Mononuclear cell (primary cell): ENCODE measurements at regions not wholly inside any gene's neighbourhood (a gene's known extent, or its start where the extent isn't known, plus 50 kb on each side); places are given as distances from the start of the nearest gene placed in this dataset.

Experiments used
- H3K27me3 ChIP-seq: 2 replicates; pipeline ENCODE4 v1.6.0; 2011; ENCODE audit warnings: low read length, control low read depth; ENCODE audit not compliant: insufficient read depth
- H3K4me1 ChIP-seq: 2 replicates; pipeline ENCODE4 v1.5.1; 2011; ENCODE audit warnings: mild to moderate bottlenecking, low read length, control low read depth; ENCODE audit not compliant: insufficient read depth
- H3K4me3 ChIP-seq: 2 replicates; pipeline ENCODE4 v1.5.1; 2011; ENCODE audit warnings: mild to moderate bottlenecking, low read length, moderate library complexity
- H3K9me3 ChIP-seq: 2 replicates; pipeline ENCODE4 v1.5.1; 2011; ENCODE audit warnings: low read depth, mild to moderate bottlenecking, control low read depth, low read length

GRCh38 chr2:2832657-2833056 is 501.6 kb upstream of the MYT1L start:
- Histone ChIP-seq H3K4me1 (no peaks in the 10 kb centered on the region), H3K9me3 (no peaks in the 10 kb centered on the region), H3K4me3 (no peak overlapping the region), H3K27me3 (no peaks in the 10 kb centered on the region)

GRCh38 chr2:2831633-2832032 is 500.6 kb upstream of the MYT1L start:
- Histone ChIP-seq H3K27me3 (no peaks in the 10 kb centered on the region), H3K9me3 (no peaks in the 10 kb centered on the region), H3K4me3 (no peak overlapping the region), H3K4me1 (no peaks in the 10 kb centered on the region)

DNA sequence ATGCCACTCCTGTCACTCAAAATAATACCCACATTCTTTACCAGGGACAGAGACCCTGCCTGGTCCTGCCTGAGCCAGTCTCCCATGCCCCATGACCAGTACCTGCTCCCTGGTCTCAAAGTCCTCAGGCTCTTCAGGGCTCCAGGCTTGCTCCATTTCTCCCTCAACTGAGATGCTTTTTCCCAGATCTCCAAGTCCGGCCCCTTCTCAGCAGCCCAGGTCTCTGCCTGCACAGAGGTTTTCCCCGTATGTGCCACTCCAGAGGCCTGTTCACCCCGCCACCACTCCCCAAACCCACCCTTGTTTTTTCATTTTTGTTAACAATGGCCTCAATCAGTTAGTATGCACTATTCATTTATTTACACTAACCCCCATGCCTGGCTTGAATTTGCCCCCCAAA is 499.5 kb upstream of the MYT1L start:
- Histone ChIP-seq H3K4me3 (no peak overlapping the region), H3K4me1 (no peaks in the 10 kb centered on the region), H3K27me3 (no peaks in the 10 kb centered on the region), H3K9me3 (no peaks in the 10 kb centered on the region)

DNA sequence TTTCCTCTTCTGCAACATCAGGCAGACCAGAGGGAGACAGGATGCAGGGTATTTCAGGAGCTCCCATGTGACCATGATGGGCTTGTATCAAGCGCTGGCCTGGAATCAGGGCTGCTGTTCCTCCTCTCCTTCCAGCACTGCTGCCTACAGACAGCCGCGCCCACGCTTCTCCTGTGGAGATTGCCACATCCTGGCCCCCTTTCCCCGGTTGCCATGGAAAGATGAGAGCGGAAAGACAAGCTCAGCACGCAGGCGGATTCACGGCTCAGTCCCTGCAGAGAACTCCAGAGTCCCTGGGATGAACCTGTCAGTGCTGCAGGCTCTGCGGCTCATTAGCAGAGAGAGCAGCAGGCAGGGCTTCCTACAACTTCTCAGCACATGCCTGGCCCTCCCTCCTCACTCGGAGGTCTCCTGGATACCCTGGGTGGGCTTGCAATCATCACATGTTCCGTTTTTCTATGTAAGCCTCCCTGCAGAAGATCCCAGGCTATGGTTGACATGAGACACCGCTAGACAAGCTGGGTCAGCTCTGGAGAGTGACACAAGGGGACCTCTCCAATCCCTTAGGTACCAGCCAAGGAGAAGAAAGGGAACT is 497.8 kb upstream of the MYT1L start:
- H3K4me1 ChIP-seq, result no peaks in the 10 kb centered on the region
- H3K4me3 ChIP-seq, result no peak overlapping the region
- H3K27me3 ChIP-seq, result no peaks in the 10 kb centered on the region
- no peaks in the 10 kb centered on the region for H3K9me3 ChIP-seq

DNA sequence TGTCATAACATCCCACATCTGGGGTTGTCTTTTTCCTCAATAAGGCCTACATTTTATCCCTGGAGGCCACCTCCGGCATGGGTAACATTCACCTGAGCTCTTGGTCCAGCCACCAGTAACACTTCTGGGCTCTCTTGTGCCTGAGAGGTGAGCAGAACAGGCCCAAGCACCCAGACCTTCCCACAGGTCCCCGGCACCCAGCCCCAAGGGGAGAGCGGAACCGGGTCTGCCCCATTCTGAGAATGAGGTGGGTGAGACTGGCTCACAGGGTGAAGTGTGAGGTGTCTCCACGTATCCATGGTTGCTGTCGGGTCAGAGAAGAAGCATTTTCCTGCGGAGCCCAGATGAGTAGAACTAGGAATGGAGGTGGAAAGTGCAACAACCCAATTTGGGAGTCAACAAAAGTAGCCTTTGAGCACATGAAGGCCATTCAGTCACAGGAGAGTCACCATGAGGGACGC is 496.7 kb upstream of the MYT1L start:
- H3K27me3 ChIP-seq, result no peaks in the 10 kb centered on the region
- H3K4me1 ChIP-seq, result no peaks in the 10 kb centered on the region
- no peak overlapping the region for H3K4me3 ChIP-seq
- H3K9me3 ChIP-seq, result no peaks in the 10 kb centered on the region

DNA sequence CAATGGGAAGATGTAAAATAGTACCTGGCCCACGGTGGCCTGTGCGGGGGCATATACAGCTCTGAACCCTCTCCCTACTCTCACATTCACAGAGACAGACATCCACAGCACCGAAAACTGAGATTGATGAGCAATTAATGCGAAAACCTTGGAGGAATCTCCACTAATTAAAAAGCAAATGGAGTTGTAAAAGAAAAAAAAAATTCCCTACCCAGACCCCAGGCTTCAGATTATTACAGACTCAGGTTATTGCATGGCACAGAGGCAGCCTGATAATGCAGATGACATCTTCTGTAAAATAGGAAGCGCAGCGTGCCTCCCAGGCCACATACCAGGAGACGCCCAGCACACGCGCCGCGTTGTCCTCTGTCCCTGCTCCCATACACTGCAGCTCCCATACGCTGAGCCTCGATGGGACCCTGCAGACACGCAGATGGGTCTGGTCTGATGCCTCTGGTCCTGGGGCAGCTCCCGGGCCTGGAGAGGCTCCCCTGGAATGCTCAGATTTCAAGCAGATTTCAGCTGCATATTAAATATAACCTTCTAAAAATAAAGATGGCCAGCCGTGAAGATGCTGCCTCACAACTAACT is 496.1 kb upstream of the MYT1L start:
- Histone ChIP-seq H3K4me1 (no peaks in the 10 kb centered on the region), H3K27me3 (no peaks in the 10 kb centered on the region), H3K4me3 (no peak overlapping the region), H3K9me3 (no peaks in the 10 kb centered on the region)

GRCh38 chr2:2826621-2827020 is 495.5 kb upstream of the MYT1L start:
- Histone ChIP-seq H3K9me3 (no peaks in the 10 kb centered on the region), H3K27me3 (no peaks in the 10 kb centered on the region), H3K4me1 (no peaks in the 10 kb centered on the region), H3K4me3 (no peak overlapping the region)

- Histone ChIP-seq H3K27me3 (no peaks in the 10 kb centered on the region), H3K4me3 (no peak overlapping the region), H3K4me1 (no peaks in the 10 kb centered on the region), H3K9me3 (no peaks in the 10 kb centered on the region)
Observed at GRCh38 chr2:2826209-2826551, 495.1 kb upstream of the MYT1L start.

- no peaks in the 10 kb centered on the region for H3K4me1 ChIP-seq
- H3K4me3 ChIP-seq, result no peak overlapping the region
- no peaks in the 10 kb centered on the region for H3K9me3 ChIP-seq
- H3K27me3 ChIP-seq, result no peaks in the 10 kb centered on the region
Observed at GRCh38 chr2:2825516-2826208, 494.6 kb upstream of the MYT1L start.

DNA sequence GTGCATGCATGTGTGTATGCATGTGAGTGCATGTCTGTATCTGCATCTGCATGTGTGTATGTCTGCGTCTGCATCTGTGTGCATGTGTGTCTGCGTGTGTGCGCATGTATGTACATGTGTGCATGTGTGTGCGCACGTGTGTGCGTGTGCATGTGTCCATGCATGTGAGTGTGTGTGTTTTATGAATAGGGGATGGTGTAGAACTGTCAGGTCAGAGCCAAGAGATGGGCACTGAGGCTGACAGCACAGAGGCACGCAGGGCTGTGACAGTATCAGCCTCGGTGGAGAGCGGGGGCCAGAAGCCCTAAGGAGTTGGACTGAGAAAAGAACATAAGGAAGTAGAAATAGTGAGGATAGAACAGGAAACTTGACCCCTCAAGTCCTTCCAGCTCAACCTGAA is 494.0 kb upstream of the MYT1L start:
- H3K4me3 ChIP-seq, result no peak overlapping the region
- H3K27me3 ChIP-seq, result no peaks in the 10 kb centered on the region
- H3K4me1 ChIP-seq, result no peaks in the 10 kb centered on the region
- H3K9me3 ChIP-seq, result no peaks in the 10 kb centered on the region

- Histone ChIP-seq H3K27me3 (no peaks in the 10 kb centered on the region), H3K4me3 (no peak overlapping the region)
Observed at GRCh38 chr2:2824588-2824987, 493.5 kb upstream of the MYT1L start.

GRCh38 chr2:2823061-2823753 is 492.1 kb upstream of the MYT1L start:
- Histone ChIP-seq H3K27me3 (no peaks in the 10 kb centered on the region), H3K4me3 (no peak overlapping the region), H3K9me3 (no peaks in the 10 kb centered on the region), H3K4me1 (no peaks in the 10 kb centered on the region)

More at GRCh38 chr2:2824588-2824987, 493.5 kb upstream of the MYT1L start:
- Histone ChIP-seq H3K9me3 (no peaks in the 10 kb centered on the region), H3K4me1 (no peaks in the 10 kb centered on the region)

DNA sequence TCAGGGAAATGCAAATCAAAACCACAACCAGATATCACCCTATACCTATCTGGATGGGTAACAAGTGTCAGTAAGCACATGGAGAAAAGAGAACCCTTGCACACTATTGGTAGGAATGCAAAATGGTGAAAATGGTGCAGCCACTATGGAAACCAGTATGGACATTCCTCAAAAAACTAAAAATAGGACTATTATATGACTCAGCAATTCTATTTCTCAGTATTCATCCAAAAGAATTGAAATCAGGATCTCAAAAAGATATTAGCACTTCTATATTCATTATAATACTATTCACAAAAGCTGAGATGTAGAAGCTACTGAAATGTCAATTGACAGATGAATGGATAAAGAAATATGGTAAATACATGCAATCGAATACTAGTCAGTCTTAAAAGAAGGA is 491.1 kb upstream of the MYT1L start:
- Histone ChIP-seq H3K4me1 (no peaks in the 10 kb centered on the region), H3K27me3 (no peaks in the 10 kb centered on the region), H3K4me3 (no peak overlapping the region), H3K9me3 (no peaks in the 10 kb centered on the region)

DNA sequence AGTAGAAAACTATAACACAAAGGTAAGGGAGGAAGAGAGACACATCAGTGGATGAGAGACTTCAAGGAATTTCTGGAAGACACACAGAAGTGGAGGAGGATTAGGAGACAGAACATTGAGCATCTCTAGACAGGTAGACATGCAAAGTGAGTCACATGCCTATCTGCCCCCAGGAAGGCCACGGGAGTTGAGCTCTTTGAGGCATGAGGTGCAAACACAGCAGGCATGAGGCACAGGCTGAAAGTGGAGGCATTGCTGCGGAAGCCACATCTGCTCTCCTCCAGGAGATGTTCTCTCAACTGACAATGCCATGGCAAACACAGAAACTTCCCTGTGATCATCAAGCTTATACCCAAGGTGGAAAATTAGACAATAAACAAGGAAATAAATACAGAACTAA is 481.6 kb upstream of the MYT1L start:
- H3K9me3 ChIP-seq, result no peaks in the 10 kb centered on the region
- no peaks in the 10 kb centered on the region for H3K4me1 ChIP-seq
- no peak overlapping the region for H3K4me3 ChIP-seq
- H3K27me3 ChIP-seq, result no peaks in the 10 kb centered on the region

DNA sequence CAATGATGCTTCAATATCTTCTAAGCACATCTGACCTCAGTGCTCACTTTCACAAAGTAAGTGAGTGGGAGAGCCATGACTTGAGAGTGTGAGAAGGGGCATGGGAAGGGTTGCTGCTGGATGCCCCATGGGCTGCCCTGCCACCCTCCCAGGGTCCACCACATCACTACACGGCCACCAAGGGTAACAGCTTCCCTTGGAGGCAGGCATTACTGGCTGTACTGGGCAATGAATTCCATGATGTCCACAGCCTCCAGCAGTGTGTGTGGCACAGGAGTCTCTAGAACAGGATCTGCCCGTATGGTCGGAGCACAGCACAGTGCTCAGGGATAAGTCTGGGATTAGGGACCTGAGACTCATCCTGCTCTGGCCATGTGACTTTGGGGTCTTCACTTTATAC is 481.0 kb upstream of the MYT1L start:
- no peaks in the 10 kb centered on the region for H3K4me1 ChIP-seq

More for the DNA sequence above, 481.0 kb upstream of the MYT1L start:
- Histone ChIP-seq H3K4me3 (no peak overlapping the region), H3K9me3 (no peaks in the 10 kb centered on the region), H3K27me3 (no peaks in the 10 kb centered on the region)
